Astrocyte (in vitro differentiated cells and primary cell): ENCODE measurements at regions not wholly inside any gene's neighbourhood (a gene's known extent, or its start where the extent isn't known, plus 50 kb on each side); places are given as distances from the start of the nearest gene placed in this dataset.

Experiments
- EZH2 ChIP-seq: IDR thresholded peaks from 2 replicates; pipeline ENCODE4 v1.6.1; 2012; ENCODE audit warnings: mild to moderate bottlenecking, low read length, inconsistent platforms; ENCODE audit not compliant: insufficient read depth
- TF ChIP-seq, protein P1 (sequence below): IDR thresholded peaks from 2 replicates; pipeline ENCODE4 v1.5.1; 2011; ENCODE audit warnings: low read depth, mild to moderate bottlenecking, inconsistent platforms, low read length, moderate library complexity; ENCODE audit not compliant: insufficient read depth

GRCh38 chr21:18053151-18053550, 191.5 kb upstream of the CHODL start:
- TF ChIP-seq, protein P1, sequence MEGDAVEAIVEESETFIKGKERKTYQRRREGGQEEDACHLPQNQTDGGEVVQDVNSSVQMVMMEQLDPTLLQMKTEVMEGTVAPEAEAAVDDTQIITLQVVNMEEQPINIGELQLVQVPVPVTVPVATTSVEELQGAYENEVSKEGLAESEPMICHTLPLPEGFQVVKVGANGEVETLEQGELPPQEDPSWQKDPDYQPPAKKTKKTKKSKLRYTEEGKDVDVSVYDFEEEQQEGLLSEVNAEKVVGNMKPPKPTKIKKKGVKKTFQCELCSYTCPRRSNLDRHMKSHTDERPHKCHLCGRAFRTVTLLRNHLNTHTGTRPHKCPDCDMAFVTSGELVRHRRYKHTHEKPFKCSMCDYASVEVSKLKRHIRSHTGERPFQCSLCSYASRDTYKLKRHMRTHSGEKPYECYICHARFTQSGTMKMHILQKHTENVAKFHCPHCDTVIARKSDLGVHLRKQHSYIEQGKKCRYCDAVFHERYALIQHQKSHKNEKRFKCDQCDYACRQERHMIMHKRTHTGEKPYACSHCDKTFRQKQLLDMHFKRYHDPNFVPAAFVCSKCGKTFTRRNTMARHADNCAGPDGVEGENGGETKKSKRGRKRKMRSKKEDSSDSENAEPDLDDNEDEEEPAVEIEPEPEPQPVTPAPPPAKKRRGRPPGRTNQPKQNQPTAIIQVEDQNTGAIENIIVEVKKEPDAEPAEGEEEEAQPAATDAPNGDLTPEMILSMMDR: no peak
- no peak for TF ChIP-seq EZH2
